Activated T-helper 2 cell treated with anti-CD3 and anti-CD28 coated beads, Interferon-gamma antibody, Interleukin-2, Interleukin-4, amounts not matched to agents 10 μg/mL and 5 μg/mL and 100 μg/mL, durations not matched to agents 14 hours and 24 hours and 36 hours (primary cell): ENCODE measurements at regions not wholly inside any gene's neighbourhood (a gene's known extent, or its start where the extent isn't known, plus 50 kb on each side); places are given as distances from the start of the nearest gene placed in this dataset.
"Not testable (repeated sequence)": the region's sequence is repeated elsewhere in the genome, so short reads cannot be mapped to it uniquely, and the experiment has no call there.

Source experiments
- DNase-seq: peaks from one replicate; pipeline ENCODE4 v3.0.0; 2021; ENCODE audit warnings: low spot score
- H3K27ac Mint-ChIP-seq: one replicate; pipeline ENCODE4 v1.8.0; 2021; ENCODE audit warnings: mixed read lengths
- H3K27me3 Mint-ChIP-seq: one replicate; pipeline ENCODE4 v1.8.0; 2021; ENCODE audit warnings: low read depth, mixed read lengths
- H3K36me3 Mint-ChIP-seq: one replicate; pipeline ENCODE4 v1.8.0; 2021; ENCODE audit warnings: low read depth, mixed read lengths
- H3K4me1 Mint-ChIP-seq: one replicate; pipeline ENCODE4 v1.8.0; 2021; ENCODE audit warnings: low read depth, mixed read lengths
- H3K4me3 Mint-ChIP-seq: one replicate; pipeline ENCODE4 v1.8.0; 2021; ENCODE audit warnings: low read depth, mild to moderate bottlenecking, moderate library complexity, mixed read lengths
- H3K9me3 Mint-ChIP-seq: one replicate; pipeline ENCODE4 v1.8.0; 2021; ENCODE audit warnings: mixed read lengths
- intact Hi-C: fragments of 100-400 bp; cut with micrococcal nuclease; formaldehyde crosslinking; loops from one replicate; pipeline ENCODE4 v1.15.1; 2023

DNA sequence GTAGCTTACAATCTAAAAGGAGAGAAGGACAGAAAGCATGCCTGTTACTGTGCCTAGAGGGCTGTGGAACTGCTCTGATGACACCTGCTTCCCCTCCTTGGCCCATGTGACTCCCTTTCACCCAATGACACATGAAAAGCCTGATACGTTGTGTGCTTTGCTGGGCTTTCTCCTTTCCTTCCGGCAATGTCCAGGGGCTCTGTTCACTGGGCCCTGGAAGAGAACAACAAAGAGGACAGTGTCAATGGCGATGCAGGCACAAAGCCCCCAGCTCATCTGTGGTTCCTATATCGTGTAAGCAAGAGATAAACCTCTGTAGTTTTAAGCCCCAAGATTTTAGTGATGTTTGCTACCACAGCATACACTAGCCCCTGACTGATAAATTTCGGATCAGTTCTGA lies 306.1 kb downstream of the ABCC12 start:
- H3K36me3 Mint-ChIP-seq = no peaks in the 10 kb centered on the region
- peaks cover 9% of the 10 kb centered on the region for H3K9me3 Mint-ChIP-seq
- H3K27ac Mint-ChIP-seq = no peak overlapping the region
- DNase-seq = no peak
- intact Hi-C loops = no loop called here
- H3K27me3 Mint-ChIP-seq = no peaks in the 10 kb centered on the region
- H3K4me3 Mint-ChIP-seq = no peak overlapping the region
- H3K4me1 Mint-ChIP-seq = no peaks in the 10 kb centered on the region

- Mint-ChIP-seq H3K9me3 (no peaks in the 10 kb centered on the region), H3K4me1 (no peaks in the 10 kb centered on the region), H3K27me3 (no peaks in the 10 kb centered on the region), H3K36me3 (no peaks in the 10 kb centered on the region), H3K27ac (no peak overlapping the region), H3K4me3 (no peak overlapping the region)
- intact Hi-C loops = no loop called here
- DNase-seq = no peak
These were observed 307.2 kb downstream of the ABCC12 start for GRCh38 chr16:47848421-47849109.

GRCh38 chr16:47847220-47847970 lies 308.4 kb downstream of the ABCC12 start:
- DNase-seq = no peak
- Mint-ChIP-seq H3K9me3 (no peaks in the 10 kb centered on the region), H3K27me3 (no peaks in the 10 kb centered on the region), H3K36me3 (no peaks in the 10 kb centered on the region), H3K4me3 (no peak overlapping the region), H3K4me1 (no peaks in the 10 kb centered on the region), H3K27ac (no peak overlapping the region)
- intact Hi-C loops = no loop called here

DNA sequence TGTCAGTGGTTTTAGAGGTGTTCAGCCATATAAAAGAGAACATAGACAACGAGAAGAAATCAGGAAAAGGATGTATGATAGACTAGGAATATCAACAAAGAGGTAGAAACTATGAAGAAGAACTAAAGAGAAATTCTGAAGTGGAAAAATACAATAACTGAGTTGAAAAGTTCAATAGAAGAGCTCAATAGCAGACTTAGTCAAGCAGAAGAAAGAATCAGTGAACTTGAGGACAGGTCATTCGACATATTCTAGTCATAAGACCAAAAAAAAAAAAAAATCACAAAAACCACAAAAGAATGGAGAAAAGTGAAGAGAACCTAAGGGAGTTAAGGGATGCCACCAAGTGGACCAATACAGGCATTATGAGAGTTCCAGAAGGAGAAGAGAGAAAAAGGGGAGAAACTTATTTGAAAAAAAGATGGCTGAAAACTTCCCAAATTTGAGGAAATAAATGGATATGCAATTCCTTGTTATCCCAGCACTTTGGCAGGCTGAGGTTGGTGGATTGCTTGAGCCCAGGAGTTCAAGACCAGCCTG lies 321.2 kb downstream of the ABCC12 start:
- DNase-seq = no peak
- no peaks in the 10 kb centered on the region for H3K4me1 Mint-ChIP-seq
- intact Hi-C loops = no loop called here
- H3K9me3 Mint-ChIP-seq = peaks cover 27% of the 10 kb centered on the region
- no peak overlapping the region for H3K4me3 Mint-ChIP-seq
- no peaks in the 10 kb centered on the region for H3K36me3 Mint-ChIP-seq
- no peak overlapping the region for H3K27ac Mint-ChIP-seq
- no peaks in the 10 kb centered on the region for H3K27me3 Mint-ChIP-seq

GRCh38 chr16:47833771-47834170 lies 322.0 kb downstream of the ABCC12 start:
- H3K4me1 Mint-ChIP-seq = no peaks in the 10 kb centered on the region
- no peaks in the 10 kb centered on the region for H3K36me3 Mint-ChIP-seq
- H3K27me3 Mint-ChIP-seq = no peaks in the 10 kb centered on the region
- H3K4me3 Mint-ChIP-seq = no peak overlapping the region
- intact Hi-C loops = no loop called here
- no peak for DNase-seq
- H3K9me3 Mint-ChIP-seq = peaks cover 21% of the 10 kb centered on the region
- H3K27ac Mint-ChIP-seq = no peak overlapping the region

GRCh38 chr16:47829850-47830600 lies 325.8 kb downstream of the ABCC12 start:
- Mint-ChIP-seq H3K9me3 (peaks cover 16% of the 10 kb centered on the region), H3K4me1 (no peaks in the 10 kb centered on the region), H3K36me3 (no peaks in the 10 kb centered on the region), H3K27me3 (no peaks in the 10 kb centered on the region), H3K27ac (no peak overlapping the region), H3K4me3 (no peak overlapping the region)
- DNase-seq = no peak
- intact Hi-C loops = no loop called here

- no peaks in the 10 kb centered on the region for H3K4me1 Mint-ChIP-seq
- H3K4me3 Mint-ChIP-seq = no peak overlapping the region
- no peaks in the 10 kb centered on the region for H3K36me3 Mint-ChIP-seq
- no peak overlapping the region for H3K27ac Mint-ChIP-seq
- DNase-seq = no peak
- H3K9me3 Mint-ChIP-seq = no peaks in the 10 kb centered on the region
- intact Hi-C loops = no loop called here
- no peaks in the 10 kb centered on the region for H3K27me3 Mint-ChIP-seq
These were observed 329.7 kb downstream of the ABCC12 start for GRCh38 chr16:47826070-47826469.

DNA sequence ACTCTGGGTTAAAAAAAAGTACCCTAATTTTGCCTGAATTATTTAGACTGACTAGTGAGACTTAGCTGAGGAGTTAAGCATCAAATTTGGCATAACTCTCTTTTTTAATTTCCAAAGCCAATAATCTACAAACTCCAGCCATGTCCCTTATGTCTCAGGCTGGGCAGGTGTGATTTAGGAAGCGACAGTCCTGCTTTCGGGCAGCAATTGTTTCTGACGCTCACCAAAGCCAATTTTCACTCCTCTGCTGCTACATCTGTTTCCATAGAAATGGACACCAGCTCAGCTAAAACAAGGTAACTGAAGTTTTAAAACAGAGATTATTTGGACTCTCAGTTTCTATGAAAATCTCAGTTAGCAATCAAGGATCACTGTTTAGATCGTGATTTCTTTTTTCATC lies 338.7 kb downstream of the ABCC12 start:
- Mint-ChIP-seq H3K4me3 (no peak overlapping the region), H3K27ac (no peak overlapping the region), H3K27me3 (no peaks in the 10 kb centered on the region), H3K36me3 (no peaks in the 10 kb centered on the region), H3K4me1 (no peaks in the 10 kb centered on the region), H3K9me3 (peaks cover 21% of the 10 kb centered on the region)
- intact Hi-C loops = no loop called here
- no peak for DNase-seq

- H3K27me3 Mint-ChIP-seq = no peaks in the 10 kb centered on the region
- H3K36me3 Mint-ChIP-seq = no peaks in the 10 kb centered on the region
- DNase-seq = no peak
- H3K4me1 Mint-ChIP-seq = no peaks in the 10 kb centered on the region
- peaks cover 21% of the 10 kb centered on the region for H3K9me3 Mint-ChIP-seq
- H3K27ac Mint-ChIP-seq = no peak overlapping the region
- H3K4me3 Mint-ChIP-seq = no peak overlapping the region
- intact Hi-C loops = no loop called here
These were observed 339.3 kb downstream of the ABCC12 start for GRCh38 chr16:47816511-47816910.

GRCh38 chr16:47815655-47816054 lies 340.1 kb downstream of the ABCC12 start:
- no peaks in the 10 kb centered on the region for H3K4me1 Mint-ChIP-seq
- no peaks in the 10 kb centered on the region for H3K36me3 Mint-ChIP-seq
- H3K27me3 Mint-ChIP-seq = no peaks in the 10 kb centered on the region
- no peak for DNase-seq
- no peak overlapping the region for H3K27ac Mint-ChIP-seq
- peaks cover 23% of the 10 kb centered on the region for H3K9me3 Mint-ChIP-seq
- no peak overlapping the region for H3K4me3 Mint-ChIP-seq
- intact Hi-C loops = no loop called here

DNA sequence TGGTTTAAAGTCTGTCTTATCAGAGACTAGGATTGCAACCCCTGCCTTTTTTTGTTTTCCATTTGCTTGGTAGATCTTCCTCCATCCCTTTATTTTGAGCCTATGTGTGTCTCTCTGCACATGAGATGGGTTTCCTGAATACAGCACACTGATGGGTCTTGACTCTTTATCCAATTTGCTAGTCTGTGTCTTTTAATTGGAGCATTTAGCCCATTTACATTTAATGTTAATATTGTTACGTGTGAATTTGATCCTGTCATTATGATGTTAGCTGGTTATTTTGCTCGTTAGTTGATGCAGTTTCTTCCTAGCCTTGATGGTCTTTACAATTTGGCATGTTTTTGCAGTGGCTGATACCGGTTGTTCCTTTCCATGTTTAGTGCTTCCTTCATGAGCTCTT lies 344.0 kb downstream of the ABCC12 start:
- H3K36me3 Mint-ChIP-seq, H3K4me3 Mint-ChIP-seq, H3K27ac Mint-ChIP-seq, H3K27me3 Mint-ChIP-seq, H3K4me1 Mint-ChIP-seq, intact Hi-C loops, DNase-seq: not testable (repeated sequence)
- peaks cover 28% of the 10 kb centered on the region for H3K9me3 Mint-ChIP-seq

DNA sequence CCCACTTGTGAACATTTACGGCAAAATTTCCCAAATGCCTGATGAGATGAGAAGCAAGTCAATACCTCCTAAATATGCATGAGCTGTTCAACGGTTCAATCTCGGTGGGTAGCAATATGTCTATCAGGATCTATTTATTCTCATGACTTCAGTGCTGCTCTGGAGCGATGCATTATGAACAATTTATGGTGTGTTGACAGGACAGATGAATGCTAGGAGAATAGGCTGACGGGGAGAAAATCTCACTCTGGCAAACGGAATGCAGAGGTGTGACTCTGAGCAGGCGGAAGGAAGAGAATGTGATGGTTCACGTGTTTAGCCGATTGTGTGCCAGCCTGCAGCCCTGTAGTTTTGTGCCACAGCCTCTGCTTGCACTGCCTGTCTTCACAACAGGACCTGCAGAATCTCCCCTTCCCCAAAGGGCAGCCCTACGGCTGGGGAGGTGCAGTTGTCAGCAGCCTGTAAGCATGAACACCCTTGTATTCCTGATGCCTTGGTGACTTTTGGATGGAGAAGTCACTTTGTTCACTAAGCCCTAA lies 345.2 kb downstream of the PHKB start:
- Mint-ChIP-seq H3K9me3 (peaks cover 7% of the 10 kb centered on the region), H3K27me3 (no peaks in the 10 kb centered on the region), H3K36me3 (no peaks in the 10 kb centered on the region), H3K27ac (no peak overlapping the region), H3K4me1 (no peaks in the 10 kb centered on the region), H3K4me3 (no peak overlapping the region)
- intact Hi-C loops = no loop called here
- no peak for DNase-seq

DNA sequence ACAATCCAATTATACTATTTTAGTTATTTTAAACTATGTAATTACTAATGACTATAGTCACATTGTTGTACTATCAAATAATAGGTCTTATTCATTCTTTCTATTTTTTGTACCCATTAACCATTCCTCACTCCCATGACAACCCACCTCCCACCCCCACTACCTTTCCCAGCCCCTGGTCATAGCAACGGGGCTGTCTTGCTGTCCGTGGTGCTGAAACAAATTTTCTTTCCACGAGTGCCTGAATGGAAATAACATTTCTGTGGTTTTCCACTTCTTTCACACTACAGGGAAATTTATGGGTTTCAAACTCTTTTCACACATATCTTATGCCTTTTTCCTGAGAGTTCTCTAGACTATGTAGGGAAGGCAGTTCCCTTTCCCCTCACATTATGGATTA lies 326.6 kb downstream of the PHKB start:
- no peak overlapping the region for H3K27ac Mint-ChIP-seq
- no peaks in the 10 kb centered on the region for H3K4me1 Mint-ChIP-seq
- H3K9me3 Mint-ChIP-seq = peaks cover 19% of the 10 kb centered on the region
- H3K4me3 Mint-ChIP-seq = no peak overlapping the region
- intact Hi-C loops = no loop called here
- DNase-seq = no peak
- no peaks in the 10 kb centered on the region for H3K27me3 Mint-ChIP-seq
- no peaks in the 10 kb centered on the region for H3K36me3 Mint-ChIP-seq
